ENCODE measurements at regions not wholly inside any gene's neighbourhood (a gene's known extent, or its start where the extent isn't known, plus 50 kb on each side); places are given as distances from the start of the nearest gene placed in this dataset.

DNA sequence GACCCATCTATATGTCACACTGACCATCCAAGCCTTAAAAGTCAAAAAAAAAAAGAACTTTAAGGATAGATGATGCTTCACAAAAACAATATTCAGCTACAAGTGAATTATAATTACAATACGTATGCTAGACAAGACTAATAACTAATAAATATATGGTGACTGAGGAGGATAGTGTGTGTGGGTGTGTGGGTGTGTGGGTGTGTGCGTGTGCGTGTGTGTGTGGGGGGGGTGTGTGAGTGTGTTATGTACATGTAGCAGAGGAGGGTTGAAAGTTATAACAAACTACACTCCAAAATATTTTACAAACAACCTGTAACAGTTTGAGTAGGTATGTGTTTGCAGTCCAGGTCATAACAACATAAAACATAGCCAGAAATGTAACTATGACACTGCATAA lies 159.2 kb upstream of the RBBP8 start:
- no peak overlapping the region for H3K27ac Mint-ChIP-seq
- H3K4me1 ChIP-seq (ENCODE audit: control insufficient read depth, insufficient read depth, low read length, poor library complexity, severe bottlenecking), result no peaks in the 10 kb centered on the region
- H3K27ac ChIP-seq (ENCODE audit: insufficient read depth, low read length, poor library complexity, severe bottlenecking), result no peak overlapping the region
- H3K9me3 ChIP-seq (ENCODE audit: control insufficient read depth in 2 of 2, low read length in 2 of 2), result no peaks in the 10 kb centered on the region
- ATAC-seq (ENCODE audit: low read depth in 2 of 2) (no peak), DNase-seq (no peak)
- no peak overlapping the region for H3K4me3 Mint-ChIP-seq
- peaks cover 24% of the 10 kb centered on the region for H3K27me3 Mint-ChIP-seq
- no peak overlapping the region for H3K4me3 ChIP-seq (ENCODE audit: low read depth, low read length)
- no peaks in the 10 kb centered on the region for H3K36me3 Mint-ChIP-seq
- no peaks in the 10 kb centered on the region for H3K27me3 ChIP-seq (ENCODE audit: control insufficient read depth, insufficient read depth, low read length)
- no peaks in the 10 kb centered on the region for H3K36me3 ChIP-seq (ENCODE audit: control insufficient read depth, insufficient read depth, low read length)
- no peaks in the 10 kb centered on the region for H3K4me1 Mint-ChIP-seq
- peaks cover 0 to 7% (median 3%) of the 10 kb centered on the region in 7 donors for H3K9me3 Mint-ChIP-seq

DNA sequence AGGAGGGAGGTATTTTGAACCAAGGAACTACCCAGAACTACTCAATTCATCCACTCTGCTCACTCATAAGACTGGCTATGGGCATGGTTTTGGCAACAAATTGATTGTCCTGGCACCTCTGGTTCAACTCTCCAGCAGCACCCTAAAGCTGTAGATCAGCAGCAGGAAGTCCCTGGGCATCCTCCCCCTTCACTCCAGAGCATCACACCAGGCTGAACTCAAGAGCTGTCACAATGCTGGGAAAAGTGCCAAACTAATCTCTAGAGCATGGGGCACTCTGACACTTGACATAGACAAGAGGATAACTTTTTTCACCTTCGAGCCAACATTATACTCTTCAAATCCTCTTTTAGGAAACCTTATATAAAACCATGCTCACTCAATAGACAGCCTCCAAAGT lies 154.1 kb upstream of the RBBP8 start:
- no peaks in the 10 kb centered on the region for H3K4me1 ChIP-seq (ENCODE audit: control insufficient read depth, insufficient read depth, low read length, poor library complexity, severe bottlenecking)
- peaks cover 44% of the 10 kb centered on the region for H3K27me3 Mint-ChIP-seq
- no peak overlapping the region for H3K27ac ChIP-seq (ENCODE audit: insufficient read depth, low read length, poor library complexity, severe bottlenecking)
- peaks cover 6% of the 10 kb centered on the region for H3K27me3 ChIP-seq (ENCODE audit: control insufficient read depth, insufficient read depth, low read length)
- peaks cover 0 to 6% (median 0%) of the 10 kb centered on the region in 7 donors for H3K9me3 Mint-ChIP-seq
- no peak overlapping the region for H3K4me3 Mint-ChIP-seq
- DNase-seq (no peak), ATAC-seq (ENCODE audit: low read depth in 2 of 2) (no peak)
- H3K36me3 ChIP-seq (ENCODE audit: control insufficient read depth, insufficient read depth, low read length), result no peaks in the 10 kb centered on the region
- no peaks in the 10 kb centered on the region for H3K9me3 ChIP-seq (ENCODE audit: control insufficient read depth in 2 of 2, low read length in 2 of 2)
- no peak overlapping the region for H3K4me3 ChIP-seq (ENCODE audit: low read depth, low read length)
- H3K4me1 Mint-ChIP-seq, result peaks cover 0 to 4% (median 0%) of the 10 kb centered on the region in 4 donors
- no peaks in the 10 kb centered on the region for H3K36me3 Mint-ChIP-seq
- H3K27ac Mint-ChIP-seq, result no peak overlapping the region

DNA sequence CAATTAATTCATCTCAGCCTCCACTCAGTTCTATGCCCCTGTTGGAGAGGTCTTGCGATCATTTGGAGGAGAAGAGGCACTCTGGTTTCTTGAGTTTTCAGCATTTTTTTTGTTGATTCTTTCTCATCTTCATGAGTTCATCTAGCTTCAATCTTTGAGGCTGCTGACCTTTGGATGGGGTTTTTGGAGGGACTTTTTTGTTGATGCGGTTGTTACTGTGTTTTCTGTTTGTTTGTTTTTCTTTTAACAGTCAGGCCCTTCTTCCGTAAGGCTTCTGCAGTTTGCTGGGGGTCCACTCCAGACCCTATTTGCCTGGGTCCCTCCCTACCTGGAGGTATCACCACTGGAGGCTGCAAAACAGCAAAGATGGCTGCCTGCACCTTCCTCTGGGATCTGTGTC lies 149.9 kb upstream of the RBBP8 start:
- Histone ChIP-seq H3K27me3 (ENCODE audit: control insufficient read depth, insufficient read depth, low read length) (peaks cover 7% of the 10 kb centered on the region), H3K36me3 (ENCODE audit: control insufficient read depth, insufficient read depth, low read length) (no peaks in the 10 kb centered on the region), H3K9me3 (ENCODE audit: control insufficient read depth in 2 of 2, low read length in 2 of 2) (no peaks in the 10 kb centered on the region), H3K4me3 (ENCODE audit: low read depth, low read length) (no peak overlapping the region), H3K27ac (ENCODE audit: insufficient read depth, low read length, poor library complexity, severe bottlenecking) (no peak overlapping the region), H3K4me1 (ENCODE audit: control insufficient read depth, insufficient read depth, low read length, poor library complexity, severe bottlenecking) (no peaks in the 10 kb centered on the region)
- DNase-seq (no peak), ATAC-seq (ENCODE audit: low read depth in 2 of 2) (no peak)
- Mint-ChIP-seq H3K27ac (no peak overlapping the region), H3K4me3 (no peak overlapping the region), H3K9me3 (peaks cover 0 to 4% (median 0%) of the 10 kb centered on the region in 7 donors), H3K27me3 (peaks cover 41% of the 10 kb centered on the region), H3K4me1 (peaks cover 0 to 4% (median 0%) of the 10 kb centered on the region in 4 donors), H3K36me3 (no peaks in the 10 kb centered on the region)

DNA sequence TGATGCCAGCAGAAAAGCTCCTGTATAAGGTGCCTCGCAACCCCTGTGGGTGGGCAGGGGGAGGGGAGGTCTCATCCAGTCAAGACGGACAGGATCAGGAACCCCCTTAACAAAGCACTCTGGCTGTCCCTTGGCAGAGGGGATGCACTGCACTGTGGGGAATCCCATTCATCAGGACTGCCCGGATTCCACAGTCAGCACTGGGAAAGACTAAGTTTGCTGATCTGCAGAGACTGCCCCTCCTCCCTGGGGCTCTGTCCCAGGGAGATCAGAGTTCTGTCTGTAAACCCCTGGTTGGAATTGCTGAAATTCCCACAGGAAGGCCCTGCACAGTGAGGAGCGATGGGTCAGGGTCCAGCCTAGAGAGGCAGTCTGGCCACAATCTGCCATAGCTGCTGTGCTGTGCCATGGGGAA lies 149.5 kb upstream of the RBBP8 start:
- Mint-ChIP-seq H3K36me3 (no peaks in the 10 kb centered on the region), H3K4me1 (peaks cover 0 to 4% (median 0%) of the 10 kb centered on the region in 4 donors), H3K27me3 (peaks cover 40% of the 10 kb centered on the region), H3K4me3 (no peak overlapping the region), H3K27ac (no peak overlapping the region), H3K9me3 (peaks cover 0 to 4% (median 0%) of the 10 kb centered on the region in 7 donors)
- H3K4me1 ChIP-seq (ENCODE audit: control insufficient read depth, insufficient read depth, low read length, poor library complexity, severe bottlenecking), result no peaks in the 10 kb centered on the region
- no peak overlapping the region for H3K4me3 ChIP-seq (ENCODE audit: low read depth, low read length)
- no peaks in the 10 kb centered on the region for H3K36me3 ChIP-seq (ENCODE audit: control insufficient read depth, insufficient read depth, low read length)
- ATAC-seq (ENCODE audit: low read depth in 2 of 2), result no peak
- no peak overlapping the region for H3K27ac ChIP-seq (ENCODE audit: insufficient read depth, low read length, poor library complexity, severe bottlenecking)
- H3K27me3 ChIP-seq (ENCODE audit: control insufficient read depth, insufficient read depth, low read length), result peaks cover 9% of the 10 kb centered on the region
- H3K9me3 ChIP-seq (ENCODE audit: control insufficient read depth in 2 of 2, low read length in 2 of 2), result no peaks in the 10 kb centered on the region
- no peak for DNase-seq

DNA sequence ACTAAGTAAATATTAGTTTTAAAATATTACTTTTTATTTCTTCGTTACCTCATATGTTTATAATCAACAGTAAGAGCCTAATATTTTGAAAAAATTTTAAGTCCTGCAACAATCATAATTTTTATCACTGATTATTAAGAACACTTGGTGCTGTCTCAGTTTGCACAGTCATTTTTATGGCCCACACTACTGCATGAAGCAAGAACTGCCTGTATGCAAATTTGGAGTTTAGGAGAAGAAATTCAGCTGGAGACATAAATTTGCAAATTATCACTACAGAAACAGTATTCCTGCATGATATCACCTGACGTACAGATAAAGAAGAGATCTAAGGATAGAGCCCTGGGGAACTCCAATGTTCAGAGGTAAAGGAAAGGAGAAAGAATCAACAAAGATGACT lies 144.1 kb upstream of the RBBP8 start:
- no peaks in the 10 kb centered on the region for H3K4me1 ChIP-seq (ENCODE audit: control insufficient read depth, insufficient read depth, low read length, poor library complexity, severe bottlenecking)
- H3K4me3 ChIP-seq (ENCODE audit: low read depth, low read length), result no peak overlapping the region
- H3K36me3 Mint-ChIP-seq, result no peaks in the 10 kb centered on the region
- H3K27me3 Mint-ChIP-seq, result peaks cover 32% of the 10 kb centered on the region
- no peaks in the 10 kb centered on the region for H3K36me3 ChIP-seq (ENCODE audit: control insufficient read depth, insufficient read depth, low read length)
- no peaks in the 10 kb centered on the region for H3K9me3 ChIP-seq (ENCODE audit: control insufficient read depth in 2 of 2, low read length in 2 of 2)
- ATAC-seq (ENCODE audit: low read depth in 2 of 2) (no peak), DNase-seq (no peak)
- H3K4me1 Mint-ChIP-seq, result no peaks in the 10 kb centered on the region
- no peak overlapping the region for H3K27ac ChIP-seq (ENCODE audit: insufficient read depth, low read length, poor library complexity, severe bottlenecking)
- H3K27ac Mint-ChIP-seq, result no peak overlapping the region
- H3K4me3 Mint-ChIP-seq, result no peak overlapping the region
- peaks cover 6% of the 10 kb centered on the region for H3K27me3 ChIP-seq (ENCODE audit: control insufficient read depth, insufficient read depth, low read length)
- H3K9me3 Mint-ChIP-seq, result peaks cover 0 to 2% (median 0%) of the 10 kb centered on the region in 7 donors

DNA sequence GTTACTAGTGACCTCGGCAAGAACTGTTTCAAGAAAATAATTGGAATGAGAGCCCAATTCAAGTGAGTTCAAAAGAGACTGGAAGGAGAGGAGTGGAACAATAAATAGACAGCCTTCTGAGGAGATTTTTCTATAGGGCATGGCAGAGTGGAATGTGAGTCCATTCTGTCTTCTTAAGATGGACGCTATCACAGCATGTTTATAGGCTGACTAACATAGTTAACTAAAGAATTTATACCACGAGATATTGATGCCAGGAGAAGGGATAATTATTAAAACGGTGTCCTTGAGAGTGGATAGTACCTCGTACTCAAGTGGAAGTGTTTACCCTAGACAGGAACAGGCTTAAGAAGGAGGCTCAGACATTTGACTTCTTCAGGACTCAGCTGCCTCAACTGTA lies 143.5 kb upstream of the RBBP8 start:
- Histone ChIP-seq H3K4me1 (ENCODE audit: control insufficient read depth, insufficient read depth, low read length, poor library complexity, severe bottlenecking) (no peaks in the 10 kb centered on the region), H3K27ac (ENCODE audit: insufficient read depth, low read length, poor library complexity, severe bottlenecking) (no peak overlapping the region), H3K9me3 (ENCODE audit: control insufficient read depth in 2 of 2, low read length in 2 of 2) (no peaks in the 10 kb centered on the region), H3K4me3 (ENCODE audit: low read depth, low read length) (no peak overlapping the region), H3K36me3 (ENCODE audit: control insufficient read depth, insufficient read depth, low read length) (no peaks in the 10 kb centered on the region), H3K27me3 (ENCODE audit: control insufficient read depth, insufficient read depth, low read length) (peaks cover 6% of the 10 kb centered on the region)
- H3K27me3 Mint-ChIP-seq, result peaks cover 33% of the 10 kb centered on the region
- no peak for DNase-seq
- no peak for ATAC-seq (ENCODE audit: low read depth in 2 of 2)
- H3K27ac Mint-ChIP-seq, result no peak overlapping the region
- no peaks in the 10 kb centered on the region for H3K36me3 Mint-ChIP-seq
- H3K4me1 Mint-ChIP-seq, result no peaks in the 10 kb centered on the region
- no peak overlapping the region for H3K4me3 Mint-ChIP-seq
- peaks cover 0 to 2% (median 0%) of the 10 kb centered on the region in 7 donors for H3K9me3 Mint-ChIP-seq

DNA sequence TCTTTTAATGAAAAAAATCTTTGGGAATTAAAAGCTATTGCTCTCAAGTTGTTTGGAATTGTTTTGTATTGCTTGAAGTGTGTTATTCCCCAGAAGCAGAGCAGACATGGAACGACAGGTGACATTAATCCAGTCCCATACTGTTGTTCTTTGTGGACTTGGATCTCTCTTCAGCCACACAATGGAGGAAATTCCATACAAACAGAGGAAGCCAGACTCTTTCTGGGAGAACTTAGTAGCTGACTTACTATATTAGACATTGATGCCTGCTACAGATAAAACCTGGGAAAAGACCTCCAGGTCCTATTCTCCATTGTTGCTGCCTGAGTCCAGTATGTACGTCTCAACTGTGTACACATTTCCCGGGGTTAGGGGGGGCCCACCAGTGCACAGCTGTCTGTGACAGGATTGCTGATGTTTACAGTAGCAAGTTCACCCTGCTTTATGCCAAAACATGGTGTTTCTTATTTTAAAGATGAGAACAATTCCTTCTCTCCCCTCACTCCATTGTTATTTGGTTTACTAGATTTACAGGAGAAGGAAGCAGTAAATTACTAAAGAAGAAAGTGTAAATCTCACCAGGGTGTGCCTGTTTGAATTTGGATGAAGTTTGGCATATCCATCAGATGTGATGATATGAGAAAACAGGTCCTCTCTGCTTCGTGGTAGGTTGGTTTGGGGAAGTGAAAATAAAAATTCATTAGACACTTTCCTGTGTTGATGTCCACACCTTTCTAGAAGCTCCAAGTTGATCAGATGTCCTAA lies 142.4 kb upstream of the RBBP8 start:
- H3K4me1 Mint-ChIP-seq, result no peaks in the 10 kb centered on the region
- DNase-seq, result no peak
- Histone ChIP-seq H3K36me3 (ENCODE audit: control insufficient read depth, insufficient read depth, low read length) (no peaks in the 10 kb centered on the region), H3K4me1 (ENCODE audit: control insufficient read depth, insufficient read depth, low read length, poor library complexity, severe bottlenecking) (no peaks in the 10 kb centered on the region), H3K4me3 (ENCODE audit: low read depth, low read length) (no peak overlapping the region), H3K9me3 (ENCODE audit: control insufficient read depth in 2 of 2, low read length in 2 of 2) (no peaks in the 10 kb centered on the region), H3K27ac (ENCODE audit: insufficient read depth, low read length, poor library complexity, severe bottlenecking) (no peak overlapping the region), H3K27me3 (ENCODE audit: control insufficient read depth, insufficient read depth, low read length) (peaks cover 6% of the 10 kb centered on the region)
- H3K27me3 Mint-ChIP-seq, result peaks cover 32% of the 10 kb centered on the region
- no peak overlapping the region for H3K4me3 Mint-ChIP-seq
- peaks cover 0 to 1% (median 0%) of the 10 kb centered on the region in 7 donors for H3K9me3 Mint-ChIP-seq
- no peak overlapping the region for H3K27ac Mint-ChIP-seq
- no peak for ATAC-seq (ENCODE audit: low read depth in 2 of 2)
- no peaks in the 10 kb centered on the region for H3K36me3 Mint-ChIP-seq

DNA sequence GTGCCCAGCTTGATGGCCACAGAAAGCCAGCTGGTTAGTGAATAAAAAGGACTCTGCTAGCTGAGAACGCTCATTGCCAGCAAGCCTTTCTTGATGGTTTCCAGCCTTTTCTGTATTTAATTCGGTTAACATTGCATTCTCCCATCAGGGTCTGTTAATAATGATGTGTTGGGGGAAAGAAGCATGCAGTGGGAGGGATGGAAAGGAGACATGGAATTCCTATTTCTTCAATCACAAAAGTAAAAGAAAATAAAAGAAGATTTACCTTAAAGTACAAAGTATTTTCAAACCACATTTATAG lies 141.9 kb upstream of the RBBP8 start:
- H3K27ac Mint-ChIP-seq, result no peak overlapping the region
- H3K36me3 Mint-ChIP-seq, result no peaks in the 10 kb centered on the region
- H3K27me3 Mint-ChIP-seq, result peaks cover 32% of the 10 kb centered on the region
- ATAC-seq (ENCODE audit: low read depth in 2 of 2), result no peak
- no peak for DNase-seq
- H3K4me1 Mint-ChIP-seq, result no peaks in the 10 kb centered on the region
- H3K4me3 Mint-ChIP-seq, result no peak overlapping the region
- Histone ChIP-seq H3K4me3 (ENCODE audit: low read depth, low read length) (no peak overlapping the region), H3K36me3 (ENCODE audit: control insufficient read depth, insufficient read depth, low read length) (no peaks in the 10 kb centered on the region), H3K4me1 (ENCODE audit: control insufficient read depth, insufficient read depth, low read length, poor library complexity, severe bottlenecking) (no peaks in the 10 kb centered on the region), H3K9me3 (ENCODE audit: control insufficient read depth in 2 of 2, low read length in 2 of 2) (no peaks in the 10 kb centered on the region), H3K27ac (ENCODE audit: insufficient read depth, low read length, poor library complexity, severe bottlenecking) (no peak overlapping the region), H3K27me3 (ENCODE audit: control insufficient read depth, insufficient read depth, low read length) (peaks cover 6% of the 10 kb centered on the region)
- peaks cover 0 to 1% (median 0%) of the 10 kb centered on the region in 7 donors for H3K9me3 Mint-ChIP-seq
